ENCODE measurements at regions not wholly inside any gene's neighbourhood (a gene's known extent, or its start where the extent isn't known, plus 50 kb on each side); places are given as distances from the start of the nearest gene placed in this dataset.

DNA sequence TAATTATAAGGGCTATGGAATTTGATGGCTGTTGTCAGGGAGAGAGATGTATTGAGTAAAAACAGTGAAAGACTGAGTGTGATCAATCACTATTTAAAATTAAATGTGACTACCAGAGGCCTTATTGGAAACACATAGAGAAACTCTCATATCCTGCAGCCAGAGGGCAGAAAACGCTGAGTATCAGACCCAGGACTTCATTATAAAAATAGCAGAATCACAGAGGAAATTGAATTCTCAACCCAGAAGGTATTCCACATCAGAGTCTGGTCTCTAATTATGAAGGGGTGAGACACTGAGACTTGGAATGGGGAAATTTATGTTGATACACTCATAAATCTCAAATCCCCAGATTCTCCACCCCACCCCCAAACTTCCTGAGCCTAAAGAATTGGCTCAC lies 69.5 kb upstream of the IL6 start:
- no peak for DNase-seq (ENCODE audit: low read depth)

DNA sequence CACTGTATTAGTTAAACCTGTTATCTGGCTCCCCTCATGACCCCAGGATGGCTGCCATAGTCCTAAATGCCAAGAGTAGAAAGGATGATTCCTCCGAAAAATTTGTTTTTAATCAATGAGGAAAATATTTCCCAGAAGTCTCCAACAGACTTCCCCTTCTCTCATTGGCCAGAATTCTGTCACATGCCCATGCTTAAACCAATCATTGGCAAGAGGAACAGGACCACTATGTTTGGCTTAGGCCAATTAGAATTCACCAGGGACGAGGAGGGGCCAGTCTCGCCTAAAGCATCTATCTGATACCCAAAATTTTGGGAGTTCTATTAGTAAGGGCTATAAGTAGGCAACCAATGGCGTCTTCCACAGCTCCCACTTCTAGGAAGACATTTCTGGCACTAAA lies 71.2 kb upstream of the IL6 start:
- DNase-seq (ENCODE audit: low read depth), result no peak

DNA sequence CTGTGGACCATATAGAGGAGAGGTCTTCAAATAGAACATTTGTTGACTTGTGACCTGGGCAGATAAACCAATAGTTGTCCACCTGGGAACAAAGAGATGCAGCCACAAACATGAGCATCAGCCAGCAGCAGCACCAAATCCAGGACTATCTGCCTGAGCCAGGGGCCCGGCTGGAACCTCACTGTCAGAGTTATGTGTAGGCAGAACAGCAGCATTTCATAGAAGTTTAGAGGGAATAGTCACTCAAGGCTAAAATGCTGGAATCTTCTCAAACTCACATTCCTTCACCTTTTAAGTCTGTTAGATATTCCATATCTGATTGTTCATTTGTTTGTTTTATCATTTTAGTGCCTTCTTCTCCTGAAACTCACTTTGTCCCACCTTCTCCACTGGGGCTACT lies 72.2 kb upstream of the IL6 start:
- DNase-seq (ENCODE audit: low read depth), result no peak

DNA sequence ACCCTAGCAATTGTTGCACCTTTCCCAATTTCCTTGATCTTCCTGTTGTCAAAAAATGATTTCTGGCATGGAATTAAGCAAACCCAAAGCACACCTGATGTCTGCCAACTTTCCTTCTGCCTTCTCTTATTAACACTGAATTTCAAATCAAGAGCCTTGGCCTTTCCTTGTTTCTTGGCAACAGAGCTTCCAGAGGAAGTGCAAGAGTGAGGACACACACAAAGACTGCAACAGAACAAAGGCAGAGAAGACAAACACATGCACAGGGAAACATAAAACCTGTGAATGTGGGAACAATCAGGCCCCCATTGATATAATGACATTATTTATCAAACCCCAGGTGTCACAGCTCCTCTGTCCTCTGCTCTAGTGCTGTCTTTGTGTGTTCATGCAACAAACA lies 73.0 kb upstream of the IL6 start:
- no peak for DNase-seq (ENCODE audit: low read depth)

DNA sequence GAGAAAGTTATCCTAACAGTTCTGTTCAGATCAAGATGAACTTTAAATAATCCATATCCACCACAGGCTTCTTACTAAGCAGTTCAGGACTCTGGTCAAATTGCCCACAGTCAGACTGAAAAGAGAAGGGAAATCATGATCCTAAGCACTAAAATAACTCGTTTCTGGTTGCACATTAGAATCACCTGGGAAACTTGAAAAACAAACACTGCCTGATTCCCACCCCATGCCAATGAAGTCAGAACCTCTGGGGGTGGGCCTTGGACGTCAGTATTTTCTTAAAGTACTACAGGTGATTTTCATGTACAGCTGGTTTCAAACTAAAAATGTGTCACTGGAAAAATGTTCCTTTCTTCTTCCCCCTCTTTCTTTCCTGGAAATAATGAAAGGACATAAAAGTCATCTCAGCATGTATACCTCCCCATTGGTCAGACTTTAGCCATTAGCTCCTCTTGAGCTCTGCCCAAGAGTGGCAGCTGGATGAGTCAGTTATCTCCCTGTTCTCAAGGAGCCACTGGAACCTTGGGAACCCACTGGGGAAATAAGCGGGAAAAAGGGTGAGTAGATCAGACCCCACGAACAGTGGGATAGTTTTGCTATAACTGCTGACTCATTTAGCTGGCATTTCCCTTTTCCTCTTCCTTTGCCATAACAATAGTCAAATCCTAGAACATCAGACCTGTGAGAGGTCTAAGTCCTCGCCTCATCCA lies 75.3 kb upstream of the IL6 start:
- no peak for DNase-seq (ENCODE audit: low read depth)

DNA sequence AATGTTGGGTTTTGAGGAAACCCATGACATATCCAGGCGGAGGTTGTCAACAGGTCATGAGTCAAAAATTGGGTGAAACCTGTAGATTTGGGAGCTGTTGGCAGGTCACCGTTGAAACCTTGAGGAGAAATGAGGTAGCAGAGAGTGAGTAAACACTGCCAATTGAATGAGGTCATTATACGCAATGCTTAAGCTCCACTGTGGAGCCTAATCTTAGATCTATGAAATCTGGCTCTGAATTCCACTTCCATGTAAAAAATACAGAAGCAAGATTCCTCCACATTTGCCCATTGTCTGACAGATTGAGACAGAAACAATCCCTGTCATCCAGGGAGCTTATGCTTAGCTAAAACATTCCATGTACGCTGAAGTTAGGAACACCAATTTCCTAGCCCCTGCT lies 76.0 kb upstream of the IL6 start:
- no peak for DNase-seq (ENCODE audit: low read depth)

DNA sequence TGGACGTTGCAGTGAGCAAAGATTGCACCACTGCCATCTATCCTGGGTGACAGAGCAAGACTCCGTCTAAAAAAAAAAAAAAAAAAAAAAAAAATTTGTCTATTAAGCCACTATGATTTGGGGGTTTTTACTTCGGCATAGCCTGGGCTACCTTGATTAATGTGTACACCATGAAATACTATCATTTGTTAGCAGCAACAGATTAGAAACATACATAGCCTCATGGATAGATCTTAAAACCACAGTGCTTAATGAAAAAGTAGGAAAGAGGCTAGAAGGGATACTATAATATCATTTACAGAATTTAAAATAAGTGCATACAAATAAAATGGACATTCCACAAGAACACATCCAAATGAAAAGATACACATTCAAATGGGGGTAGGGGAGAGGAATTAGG lies 77.3 kb upstream of the IL6 start:
- DNase-seq (ENCODE audit: low read depth), result no peak

DNA sequence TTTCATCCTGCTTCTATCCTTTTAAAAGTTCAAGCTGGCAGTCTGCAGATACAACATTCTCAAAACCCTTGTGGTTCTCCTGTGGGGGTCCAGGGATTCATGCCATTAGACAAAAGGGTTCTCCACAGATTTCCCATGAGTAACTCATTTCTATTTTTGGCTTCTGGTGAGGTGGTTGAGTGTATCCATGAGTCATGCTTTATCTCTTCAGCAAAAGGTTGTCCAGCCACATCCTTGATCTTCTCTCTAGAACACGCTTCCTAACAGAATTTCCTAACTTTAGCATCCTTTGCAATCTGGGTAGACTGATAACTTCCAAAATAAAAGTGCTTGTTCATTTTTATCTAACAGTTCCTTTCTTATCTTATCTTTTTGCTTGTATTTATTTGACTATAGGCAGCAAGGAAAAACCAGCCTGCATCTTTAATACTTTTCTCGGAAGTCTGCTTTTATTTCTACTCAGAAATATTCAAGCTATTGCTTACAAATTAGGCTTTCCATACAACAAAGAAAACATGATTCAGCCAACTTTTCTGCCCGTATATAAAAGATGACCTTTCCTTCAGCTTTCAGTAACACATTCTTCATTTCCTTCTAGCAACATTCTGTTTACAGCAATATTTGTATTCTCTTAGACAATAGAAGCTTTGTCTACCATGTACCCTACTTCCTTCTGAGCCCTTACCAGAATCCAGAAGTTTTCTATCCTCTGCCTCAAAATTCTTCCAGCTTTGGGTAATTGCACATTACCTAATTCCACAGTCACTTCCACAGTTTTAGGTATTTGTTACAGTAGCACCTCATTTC lies 79.3 kb upstream of the IL6 start:
- DNase-seq (ENCODE audit: low read depth), result no peak

DNA sequence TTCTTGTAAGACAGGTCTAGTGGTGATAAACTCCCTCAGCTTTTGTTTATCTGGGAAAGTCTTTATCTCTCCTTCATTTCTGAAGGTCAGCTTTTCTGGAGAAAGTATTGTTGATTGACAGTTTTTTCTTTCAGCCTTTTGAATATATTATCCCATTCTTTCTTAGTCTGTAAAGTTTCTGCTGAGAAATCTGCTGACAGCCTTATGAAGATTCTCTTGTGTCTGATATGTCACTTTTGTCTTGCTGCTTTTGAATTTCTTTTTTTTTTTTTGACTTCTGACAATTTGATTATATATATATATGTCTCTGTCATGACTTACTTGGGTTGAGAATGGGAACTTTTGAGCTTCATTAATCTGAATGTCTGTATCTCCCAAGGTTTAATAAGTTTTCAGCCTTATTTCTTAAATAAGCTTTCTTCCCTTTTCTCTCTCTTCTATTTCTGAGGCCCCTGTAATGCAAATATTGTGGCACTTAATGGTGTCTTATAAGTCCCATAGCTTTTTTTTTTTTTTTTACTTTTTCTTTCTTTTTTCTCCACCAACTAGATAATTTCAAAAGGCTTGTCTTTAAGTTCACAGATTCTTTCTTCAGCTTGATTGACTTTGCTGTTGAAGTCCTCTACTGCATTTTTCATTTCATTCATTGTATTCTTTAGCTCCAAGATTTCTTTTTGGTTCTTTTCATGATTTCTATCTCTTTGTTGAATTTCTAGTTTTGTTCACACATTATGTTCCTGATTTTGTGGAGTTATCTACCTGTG lies 81.4 kb upstream of the IL6 start:
- DNase-seq (ENCODE audit: low read depth), result no peak

DNA sequence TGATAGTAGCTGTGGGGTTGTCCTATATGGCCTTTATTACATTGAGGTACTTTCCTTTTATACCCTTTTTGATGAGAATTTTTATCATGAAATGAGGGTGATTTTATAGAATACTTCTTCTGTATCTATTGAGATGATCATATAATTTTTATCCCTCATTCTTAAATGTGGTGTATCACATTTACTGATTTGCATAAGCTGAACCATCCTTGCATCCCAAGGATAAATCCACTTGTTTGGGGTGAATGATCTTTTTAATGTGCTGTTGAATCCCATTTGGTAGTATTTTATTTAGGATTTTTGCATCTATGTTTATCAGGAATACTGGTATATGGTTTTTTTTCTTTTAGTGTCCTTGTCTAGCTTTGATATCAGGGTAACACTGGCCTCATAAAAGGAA lies 84.5 kb upstream of the IL6 start:
- no peak for DNase-seq (ENCODE audit: low read depth)

DNA sequence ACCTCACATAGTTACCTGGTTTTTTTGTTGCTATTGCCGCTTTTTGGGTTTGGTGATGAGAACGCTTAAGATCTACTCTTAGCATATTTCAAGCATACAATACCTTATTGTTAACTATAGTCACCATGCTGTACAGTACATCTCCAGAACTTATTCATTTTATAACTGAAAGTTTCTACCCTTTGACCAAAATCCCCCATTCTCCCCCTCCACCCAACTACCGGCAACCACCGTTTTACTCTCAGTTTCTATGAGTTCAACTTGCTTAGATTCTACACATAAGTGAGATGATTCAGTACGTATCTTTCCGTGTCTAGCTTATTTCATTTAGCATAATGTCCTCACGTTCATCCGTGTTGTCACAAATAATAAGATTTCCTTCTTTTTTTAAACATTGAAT lies 86.7 kb upstream of the IL6 start:
- no peak for DNase-seq (ENCODE audit: low read depth)

DNA sequence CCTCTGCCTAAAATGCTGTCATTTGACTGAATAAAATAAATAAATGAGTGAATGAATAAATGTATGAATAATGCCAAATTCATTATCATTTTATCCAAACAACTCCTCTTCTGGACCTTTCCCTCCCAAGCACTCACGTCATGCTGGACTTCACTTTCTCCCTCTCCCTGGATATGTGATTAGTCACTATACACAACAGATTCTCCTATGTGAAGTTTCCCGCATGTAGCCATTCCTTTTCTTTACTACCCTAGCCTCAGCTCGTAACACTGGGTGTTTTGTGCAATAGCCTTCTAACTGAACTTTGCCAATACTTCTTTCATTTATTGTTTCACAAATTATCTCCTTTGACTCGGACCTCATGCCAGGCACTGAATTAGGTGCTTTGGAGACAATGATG lies 87.6 kb upstream of the IL6 start:
- DNase-seq (ENCODE audit: low read depth), result no peak

DNA sequence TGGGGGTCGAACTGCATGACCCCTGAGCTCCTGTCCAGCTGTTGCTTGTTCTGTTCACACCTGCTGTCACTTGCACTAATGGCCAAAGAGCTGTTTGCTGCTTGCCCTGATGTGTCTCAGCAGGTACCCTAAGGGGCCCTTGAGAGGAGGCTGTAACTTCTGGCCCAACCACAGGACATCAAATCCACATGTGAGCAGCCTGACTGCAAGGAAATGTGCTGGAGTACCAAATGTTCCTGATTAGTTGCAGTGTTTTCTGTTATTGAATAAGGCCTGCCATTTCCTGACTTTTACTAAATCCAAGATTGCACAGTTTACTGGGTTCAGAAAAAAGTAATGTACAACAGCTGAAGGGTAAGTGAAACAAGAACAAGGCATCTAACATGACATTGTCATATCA lies 91.7 kb upstream of the IL6 start:
- DNase-seq (ENCODE audit: low read depth), result no peak

DNA sequence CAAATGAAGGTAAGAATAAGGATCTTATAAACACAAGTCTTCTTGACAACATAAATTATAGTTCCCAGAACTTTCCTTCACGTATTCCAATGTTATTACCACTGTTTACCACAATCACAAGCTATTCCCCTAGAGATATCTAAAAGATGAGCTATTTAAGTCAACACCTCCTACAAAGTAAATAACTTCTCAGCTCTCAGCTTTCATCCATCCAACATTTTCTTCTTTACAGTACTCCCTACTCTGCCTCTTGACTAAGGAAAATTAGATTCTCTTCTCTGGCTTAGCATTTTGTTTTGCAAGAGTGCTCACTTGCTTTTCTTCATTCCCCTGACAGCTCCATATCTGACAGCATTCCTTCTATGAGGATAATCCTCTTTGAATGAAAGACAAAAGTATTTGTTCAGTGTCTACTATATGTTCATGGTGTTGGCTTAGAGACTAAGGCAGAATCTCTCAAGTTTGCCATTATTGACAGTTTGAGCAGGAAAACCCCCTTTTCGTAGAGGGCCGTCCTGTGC lies 93.0 kb upstream of the IL6 start:
- no peak for DNase-seq (ENCODE audit: low read depth)

DNA sequence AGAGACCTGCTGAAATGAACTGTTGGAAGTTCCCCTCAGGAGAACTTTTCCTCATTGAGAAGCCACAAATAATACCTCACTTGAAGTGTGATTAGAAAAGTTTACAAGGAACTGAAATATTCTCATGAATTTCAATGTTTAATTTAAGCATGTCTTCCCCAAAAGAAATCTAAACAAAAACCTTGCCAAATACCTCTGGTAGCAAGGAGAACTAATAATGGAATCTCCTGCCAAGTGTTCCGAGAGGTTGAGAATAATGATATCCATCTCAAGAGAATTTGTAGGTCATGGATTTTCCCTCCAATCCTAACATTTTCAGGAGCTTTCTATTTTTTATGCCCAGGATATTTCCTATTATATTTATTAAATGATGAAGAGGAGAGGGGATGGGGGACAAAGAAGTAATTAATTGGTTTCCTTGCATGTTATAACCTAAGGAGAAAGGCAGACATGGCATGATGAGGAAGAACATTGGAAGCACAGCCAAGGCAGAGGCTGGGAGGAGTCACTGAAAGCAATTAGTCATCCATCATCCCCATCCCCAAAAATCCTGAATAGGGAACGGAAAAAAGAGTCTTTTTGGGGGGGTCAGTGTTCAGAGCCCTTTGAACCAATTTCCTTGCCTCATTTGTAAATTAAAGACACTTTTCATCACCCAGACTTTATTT lies 93.6 kb upstream of the IL6 start:
- DNase-seq (ENCODE audit: low read depth), result no peak

DNA sequence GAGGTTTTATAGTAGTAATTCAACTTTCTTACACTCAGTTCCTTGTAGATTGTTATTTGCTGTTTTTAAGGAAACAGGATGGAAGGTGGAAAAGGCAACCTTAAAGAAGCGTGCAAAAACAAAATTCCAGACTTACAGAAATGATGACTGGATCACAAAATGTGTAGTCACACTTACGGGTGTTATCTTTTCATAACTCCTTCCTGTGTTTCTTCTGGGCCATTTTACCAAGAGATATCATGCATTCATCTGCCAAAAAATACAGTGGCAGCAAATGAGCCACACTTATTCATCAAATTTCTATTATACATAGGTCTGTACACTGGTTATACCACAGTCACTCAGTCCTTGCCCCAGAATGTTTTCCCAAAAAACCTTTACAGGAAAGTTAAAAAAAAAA lies 94.3 kb upstream of the IL6 start:
- DNase-seq (ENCODE audit: low read depth), result no peak

DNA sequence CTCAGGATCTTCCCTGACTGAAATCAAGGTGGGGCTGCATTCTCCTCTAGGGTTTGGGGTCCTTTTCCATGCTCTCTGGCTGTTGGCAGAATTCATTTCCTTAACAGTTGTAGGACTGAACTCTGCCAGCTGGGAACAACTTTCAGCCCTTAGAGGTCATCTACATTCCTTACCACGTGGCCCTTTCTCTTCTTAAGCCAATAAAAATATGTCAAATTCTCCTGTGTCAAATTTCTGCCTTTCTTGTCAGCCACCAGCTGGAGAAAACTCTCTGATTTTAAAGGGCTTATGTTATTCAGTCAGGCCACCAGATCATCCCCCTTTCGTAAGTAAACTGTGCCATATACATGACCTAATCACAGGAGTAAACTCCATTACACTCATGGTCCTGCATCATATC lies 95.3 kb upstream of the IL6 start:
- no peak for DNase-seq (ENCODE audit: low read depth)

DNA sequence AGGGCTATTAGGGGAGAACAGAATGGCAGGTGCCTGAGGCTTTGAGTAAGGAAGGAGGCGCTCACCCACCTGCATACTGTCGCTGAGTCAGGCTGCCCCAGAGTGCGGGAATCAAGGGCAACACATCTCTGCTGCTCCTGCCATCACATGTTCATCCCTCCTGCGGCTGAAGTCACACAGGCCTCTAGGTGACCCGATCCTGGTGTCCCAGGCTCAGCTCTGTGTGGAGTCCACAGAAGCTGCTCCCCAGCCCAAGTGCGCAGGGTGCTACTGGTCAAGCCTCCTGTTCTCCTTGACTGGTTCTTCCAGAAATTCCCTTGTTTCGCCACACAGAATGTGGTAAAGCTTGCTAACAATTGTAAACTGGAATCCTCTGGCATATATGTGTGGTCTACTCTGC lies 96.9 kb upstream of the IL6 start:
- no peak for DNase-seq (ENCODE audit: low read depth)

DNA sequence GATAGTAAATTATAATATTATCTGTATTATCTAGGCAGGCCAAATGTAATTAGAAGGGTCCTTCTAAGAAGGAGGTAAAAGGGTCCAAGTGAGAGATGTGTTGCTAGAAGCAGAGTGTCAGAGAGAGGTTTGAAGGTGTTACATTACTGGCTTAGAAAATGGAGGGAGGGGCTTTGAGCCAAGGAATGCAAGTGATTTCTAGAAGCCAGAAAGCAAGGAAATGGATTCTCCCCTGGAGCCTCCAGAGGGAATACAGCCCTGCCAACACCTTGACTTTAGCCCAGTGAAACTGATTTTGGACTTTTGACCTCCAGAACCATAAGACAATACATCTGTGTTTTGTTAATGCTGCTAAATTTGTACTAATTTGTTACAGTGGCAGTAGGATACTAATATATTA lies 97.9 kb upstream of the IL6 start:
- DNase-seq (ENCODE audit: low read depth), result no peak

DNA sequence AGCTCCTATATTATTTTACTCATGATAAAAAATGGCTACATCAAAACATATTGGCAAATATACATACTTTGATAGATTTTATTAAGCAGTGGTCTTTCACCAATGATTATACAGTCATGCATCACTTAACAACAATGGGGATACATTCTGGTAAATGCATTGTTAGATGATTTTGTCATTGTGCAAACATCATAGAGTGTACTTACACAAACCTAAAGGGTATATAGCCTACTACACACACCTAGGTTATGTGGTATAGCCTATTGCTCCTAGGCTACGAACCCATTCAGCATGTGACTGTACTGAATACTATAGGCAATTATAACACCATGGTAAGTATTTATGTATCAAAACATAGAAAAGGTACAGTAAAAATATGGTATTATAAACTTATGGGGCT lies 98.9 kb upstream of the IL6 start:
- DNase-seq (ENCODE audit: low read depth), result no peak

DNA sequence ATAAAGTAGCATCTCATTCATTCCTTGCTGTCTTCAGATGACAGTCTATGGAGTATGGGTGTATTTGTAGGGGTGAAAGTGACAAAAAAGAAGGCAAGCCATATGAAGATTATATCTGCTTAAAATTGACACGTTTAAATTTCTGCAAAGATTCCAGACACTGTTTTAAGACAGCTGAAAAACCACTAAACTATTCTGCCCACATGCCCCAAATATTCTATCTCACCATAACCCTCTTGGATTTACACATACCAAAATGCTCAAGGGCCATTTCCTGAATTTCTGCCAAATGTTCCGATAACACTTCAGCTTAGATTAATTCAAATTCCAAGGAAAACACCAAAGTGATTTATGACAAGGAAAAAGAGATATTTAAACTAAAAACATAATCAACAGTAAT lies 99.9 kb upstream of the IL6 start:
- DNase-seq (ENCODE audit: low read depth), result no peak

DNA sequence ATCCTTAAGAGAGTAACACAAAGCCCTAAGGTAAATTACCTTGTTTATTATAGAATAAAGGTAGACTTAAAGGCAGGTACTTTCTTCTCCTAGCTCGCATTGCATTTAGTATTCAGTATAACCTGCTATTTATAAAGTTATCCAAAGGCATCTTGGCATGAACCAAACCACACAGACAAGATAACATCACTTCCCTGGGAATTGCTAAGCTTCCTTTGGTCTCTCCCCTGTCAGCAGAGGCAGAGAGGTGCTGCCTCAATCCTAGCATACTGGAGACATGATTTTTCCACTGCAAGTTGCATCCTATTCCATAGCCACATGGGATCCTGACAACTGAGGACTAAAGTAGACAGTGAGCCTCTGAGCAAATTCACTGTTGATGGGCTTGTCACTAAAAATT lies 101.7 kb upstream of the IL6 start:
- no peak for DNase-seq (ENCODE audit: low read depth)

DNA sequence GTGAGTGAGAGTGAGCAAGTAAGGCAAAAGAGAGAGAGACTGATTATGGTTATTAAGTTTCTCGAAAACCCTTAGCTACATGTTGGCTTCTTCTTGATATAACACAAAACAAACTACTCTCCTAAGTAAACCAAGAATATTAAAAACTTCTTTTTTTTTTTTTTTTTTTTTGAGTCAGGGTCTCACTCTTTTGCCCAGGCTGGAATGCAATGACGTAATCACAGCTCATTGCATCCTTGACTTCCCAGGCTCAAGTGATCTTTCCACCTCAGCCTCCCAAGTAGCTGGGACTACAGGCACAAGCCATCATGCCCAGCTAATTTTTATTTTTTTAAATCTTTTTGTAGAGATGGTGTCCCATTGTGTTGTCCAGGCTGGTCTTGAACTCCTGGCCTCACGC lies 102.2 kb upstream of the IL6 start:
- DNase-seq (ENCODE audit: low read depth), result no peak

All from activated T-helper 1 cell treated with Interleukin-2 at 50 U/mL for 16 hours (primary cell).